ENCODE measurements at regions not wholly inside any gene's neighbourhood (a gene's known extent, or its start where the extent isn't known, plus 50 kb on each side); places are given as distances from the start of the nearest gene placed in this dataset.

GRCh38 chrX:122184791-122185190, 999.3 kb upstream of the GRIA3 start:
- DNase-seq (ENCODE audit: low spot score), result no peak
- no peak for TF ChIP-seq CTCF (IDR thresholded peaks at IDR 0.05; ENCODE audit: borderline replicate concordance, control extremely low read depth, extremely low read depth, insufficient read depth, missing control alignments)
- in situ Hi-C loops (cut with MboI; ENCODE audit: low sequenced_read_pairs, unreplicated experiment), result no loop called here

- no peak for DNase-seq (ENCODE audit: low spot score)
- TF ChIP-seq CTCF (IDR thresholded peaks at IDR 0.05; ENCODE audit: borderline replicate concordance, control extremely low read depth, extremely low read depth, insufficient read depth, missing control alignments), result no peak
These were observed 996.9 kb upstream of the GRIA3 start for GRCh38 chrX:122187069-122187713.

GRCh38 chrX:122188751-122189150, 995.3 kb upstream of the GRIA3 start:
- DNase-seq (ENCODE audit: low spot score), result no peak
- no peak for TF ChIP-seq CTCF (IDR thresholded peaks at IDR 0.05; ENCODE audit: borderline replicate concordance, control extremely low read depth, extremely low read depth, insufficient read depth, missing control alignments)
- in situ Hi-C loops (cut with MboI; ENCODE audit: low sequenced_read_pairs, unreplicated experiment), result no loop called here

More at GRCh38 chrX:122187069-122187713, 996.9 kb upstream of the GRIA3 start:
- in situ Hi-C loops (cut with MboI; ENCODE audit: low sequenced_read_pairs, unreplicated experiment), result no loop called here

GRCh38 chrX:122196343-122196742, 987.7 kb upstream of the GRIA3 start:
- TF ChIP-seq CTCF (IDR thresholded peaks at IDR 0.05; ENCODE audit: borderline replicate concordance, control extremely low read depth, extremely low read depth, insufficient read depth, missing control alignments), result no peak
- DNase-seq (ENCODE audit: low spot score), result no peak
- in situ Hi-C loops (cut with MboI; ENCODE audit: low sequenced_read_pairs, unreplicated experiment), result no loop called here

- no peak for DNase-seq (ENCODE audit: low spot score)
- TF ChIP-seq CTCF (IDR thresholded peaks at IDR 0.05; ENCODE audit: borderline replicate concordance, control extremely low read depth, extremely low read depth, insufficient read depth, missing control alignments), result no peak
- in situ Hi-C loops (cut with MboI; ENCODE audit: low sequenced_read_pairs, unreplicated experiment), result no loop called here
These were observed 980.7 kb upstream of the GRIA3 start for GRCh38 chrX:122203399-122203798.

- DNase-seq (ENCODE audit: low spot score), result no peak
- in situ Hi-C loops (cut with MboI; ENCODE audit: low sequenced_read_pairs, unreplicated experiment), result no loop called here
- no peak for TF ChIP-seq CTCF (IDR thresholded peaks at IDR 0.05; ENCODE audit: borderline replicate concordance, control extremely low read depth, extremely low read depth, insufficient read depth, missing control alignments)
These were observed 965.4 kb upstream of the GRIA3 start for GRCh38 chrX:122218666-122219065.
